OCI-LY1 (cell line): ENCODE measurements at regions not wholly inside any gene's neighbourhood (a gene's known extent, or its start where the extent isn't known, plus 50 kb on each side); places are given as distances from the start of the nearest gene placed in this dataset.

Source experiments
- EZH2 ChIP-seq: fragments of 200-600 bp; sonication (generic), shearing (Covaris generic); IDR thresholded peaks from 2 replicates; pipeline ENCODE4 v1.8.0; 2017; ENCODE audit warnings: borderline replicate concordance, mixed run types, mild to moderate bottlenecking, antibody characterized with exemption, low read length, moderate library complexity, mixed read lengths
- TF ChIP-seq, protein P1 (sequence below): fragments of 200-600 bp; sonication (generic), shearing (Covaris generic); IDR thresholded peaks from 2 replicates; pipeline ENCODE4 v1.5.1; 2017; ENCODE audit warnings: mild to moderate bottlenecking, antibody characterized with exemption, low read length, moderate library complexity, mixed read lengths

GRCh38 chr21:35136106-35136505, 87.0 kb upstream of the RUNX1 start:
- TF ChIP-seq, protein P1, sequence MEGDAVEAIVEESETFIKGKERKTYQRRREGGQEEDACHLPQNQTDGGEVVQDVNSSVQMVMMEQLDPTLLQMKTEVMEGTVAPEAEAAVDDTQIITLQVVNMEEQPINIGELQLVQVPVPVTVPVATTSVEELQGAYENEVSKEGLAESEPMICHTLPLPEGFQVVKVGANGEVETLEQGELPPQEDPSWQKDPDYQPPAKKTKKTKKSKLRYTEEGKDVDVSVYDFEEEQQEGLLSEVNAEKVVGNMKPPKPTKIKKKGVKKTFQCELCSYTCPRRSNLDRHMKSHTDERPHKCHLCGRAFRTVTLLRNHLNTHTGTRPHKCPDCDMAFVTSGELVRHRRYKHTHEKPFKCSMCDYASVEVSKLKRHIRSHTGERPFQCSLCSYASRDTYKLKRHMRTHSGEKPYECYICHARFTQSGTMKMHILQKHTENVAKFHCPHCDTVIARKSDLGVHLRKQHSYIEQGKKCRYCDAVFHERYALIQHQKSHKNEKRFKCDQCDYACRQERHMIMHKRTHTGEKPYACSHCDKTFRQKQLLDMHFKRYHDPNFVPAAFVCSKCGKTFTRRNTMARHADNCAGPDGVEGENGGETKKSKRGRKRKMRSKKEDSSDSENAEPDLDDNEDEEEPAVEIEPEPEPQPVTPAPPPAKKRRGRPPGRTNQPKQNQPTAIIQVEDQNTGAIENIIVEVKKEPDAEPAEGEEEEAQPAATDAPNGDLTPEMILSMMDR: no peak
- TF ChIP-seq EZH2: no peak
